IMR-90 (cell line): ENCODE measurements at regions not wholly inside any gene's neighbourhood (a gene's known extent, or its start where the extent isn't known, plus 50 kb on each side); places are given as distances from the start of the nearest gene placed in this dataset.

Experiments used
- ATAC-seq: fragments of 200-7000 bp; cut with Tn5 transposase; 2 replicates; pipeline ENCODE4 v1.9.1; 2020; ENCODE audit warnings: low read depth, mild to moderate bottlenecking, moderate library complexity
- BruUV-seq: library from RNA; stranded (reverse); fragments of 400-500 nt; replicated peaks from 2 replicates; lab custom pipeline; 2021; lab: Mats Ljungman, UMichigan
- CTCF ChIA-PET: fragments of 300-600 bp; formaldehyde crosslinking; extraction: SDS; loops from one replicate; lab custom pipeline; 2021; ENCODE audit warnings: antibody characterized with exemption; lab: Yijun Ruan, JAX
- POLR2A ChIA-PET: fragments of 300-600 bp; sonication (Branson Sonifier 250); formaldehyde crosslinking; loops from one replicate; lab custom pipeline; 2022; ENCODE audit warnings: antibody characterized with exemption; ENCODE audit not compliant: unreplicated experiment; lab: Charles Lee
- DNase-seq: peaks from one replicate; pipeline ENCODE4 v3.0.0; 2013
- H2AFZ ChIP-seq: replicated peaks from 2 replicates; pipeline ENCODE3; 2013; ENCODE audit warnings: low read length, mild to moderate bottlenecking; ENCODE audit not compliant: poor library complexity
- H2AK5ac ChIP-seq: 2 replicates; pipeline ENCODE4 v1.6.1; 2013; ENCODE audit warnings: low read depth, low read length, inconsistent platforms
- H2AK9ac ChIP-seq: replicated peaks from 2 replicates; pipeline ENCODE3; 2013; ENCODE audit warnings: mild to moderate bottlenecking, low read depth, low read length, moderate library complexity; ENCODE audit not compliant: poor library complexity
- H2BK120ac ChIP-seq: 2 replicates; pipeline ENCODE4 v1.6.1; 2013; ENCODE audit warnings: low read depth, low read length, inconsistent platforms
- H2BK15ac ChIP-seq: 3 replicates; pipeline ENCODE4 v1.6.1; 2013; ENCODE audit warnings: low read depth, low read length, inconsistent platforms
- H2BK20ac ChIP-seq: 2 replicates; pipeline ENCODE4 v1.6.1; 2013; ENCODE audit warnings: low read depth, mild to moderate bottlenecking, inconsistent platforms, low read length, moderate library complexity
- H2BK5ac ChIP-seq: 2 replicates; pipeline ENCODE4 v1.6.1; 2013; ENCODE audit warnings: mild to moderate bottlenecking, low read depth, low read length, inconsistent platforms; ENCODE audit not compliant: poor library complexity, severe bottlenecking
- H3K14ac ChIP-seq: replicated peaks from 2 replicates; pipeline ENCODE4 v1.6.1; 2013; ENCODE audit warnings: low read depth, low read length, inconsistent platforms
- H3K18ac ChIP-seq: 2 replicates; pipeline ENCODE4 v1.6.1; 2013; ENCODE audit warnings: low read depth, low read length, control low read depth
- H3K23ac ChIP-seq: 2 replicates; pipeline ENCODE4 v1.6.1; 2013; ENCODE audit warnings: low read depth, low read length, inconsistent platforms
- H3K27ac ChIP-seq: 2 replicates; pipeline ENCODE4 v1.5.1; 2013; ENCODE audit warnings: mild to moderate bottlenecking, control low read depth, low read length; ENCODE audit not compliant: insufficient read depth
- H3K27me3 ChIP-seq: 2 replicates; pipeline ENCODE4 v1.6.1; 2013; ENCODE audit warnings: low read length; ENCODE audit not compliant: control insufficient read depth, insufficient read depth
- H3K36me3 ChIP-seq: 2 replicates; pipeline ENCODE4 v1.6.1; 2013; ENCODE audit warnings: low read length, mixed read lengths; ENCODE audit not compliant: control insufficient read depth, insufficient read depth
- H3K4ac ChIP-seq: 2 replicates; pipeline ENCODE4 v1.6.1; 2013; ENCODE audit warnings: low read depth, low read length, inconsistent platforms
- H3K4me1 ChIP-seq: 2 replicates; pipeline ENCODE4 v1.6.1; 2013; ENCODE audit warnings: low read length, mixed read lengths; ENCODE audit not compliant: control insufficient read depth, insufficient read depth
- H3K4me2 ChIP-seq: 2 replicates; pipeline ENCODE4 v1.6.1; 2013; ENCODE audit warnings: low read depth, mild to moderate bottlenecking, control low read depth, low read length, moderate library complexity
- H3K4me3 ChIP-seq: 2 replicates; pipeline ENCODE4 v1.5.1; 2013; ENCODE audit warnings: low read depth, mild to moderate bottlenecking, control low read depth, low read length, moderate library complexity; ENCODE audit not compliant: insufficient read depth
- H3K56ac ChIP-seq: 2 replicates; pipeline ENCODE4 v1.6.1; 2013; ENCODE audit warnings: low read length, inconsistent platforms; ENCODE audit not compliant: insufficient read depth; ENCODE audit errors: extremely low read depth
- H3K79me1 ChIP-seq, 2 experiments: 2 replicates each; pipeline ENCODE4 v1.6.1; 2013; ENCODE audit warnings: low read length in 2 of 2, inconsistent platforms in 1 of 2, low read depth in 1 of 2
- H3K9ac ChIP-seq: 2 replicates; pipeline ENCODE4 v1.6.1; 2013; ENCODE audit warnings: low read depth, low read length, control low read depth
- H3K9me1 ChIP-seq: 2 replicates; pipeline ENCODE4 v1.6.1; 2013; ENCODE audit warnings: low read length, inconsistent platforms; ENCODE audit not compliant: insufficient read depth
- H3K9me3 ChIP-seq: 2 replicates; pipeline ENCODE4 v1.6.1; 2013; ENCODE audit warnings: low read length; ENCODE audit not compliant: control insufficient read depth, insufficient read depth
- H4K20me1 ChIP-seq: 2 replicates; pipeline ENCODE4 v1.6.1; 2013; ENCODE audit warnings: low read length, inconsistent platforms; ENCODE audit not compliant: insufficient read depth
- H4K5ac ChIP-seq: 2 replicates; pipeline ENCODE4 v1.6.1; 2013; ENCODE audit warnings: mild to moderate bottlenecking, low read depth, low read length, control low read depth
- H4K8ac ChIP-seq, 2 experiments: 2 replicates each; pipeline ENCODE4 v1.6.1; 2013; ENCODE audit warnings: low read depth in 2 of 2, low read length in 2 of 2, control low read depth in 1 of 2, inconsistent platforms in 1 of 2
- H4K91ac ChIP-seq: 2 replicates; pipeline ENCODE4 v1.6.1; 2013; ENCODE audit warnings: low read depth, low read length, inconsistent platforms; ENCODE audit not compliant: insufficient read depth
- BHLHE40 ChIP-seq: fragments of 150-350 bp; IDR thresholded peaks from 2 replicates; pipeline ENCODE4 v1.6.1; 2016; ENCODE audit warnings: mild to moderate bottlenecking, low read depth, low read length
- MXI1 ChIP-seq: IDR thresholded peaks from 2 replicates; pipeline ENCODE4 v1.6.1; 2012; ENCODE audit warnings: low read depth, mild to moderate bottlenecking, low read length, moderate library complexity, borderline replicate concordance
- POLR2A ChIP-seq: IDR thresholded peaks from 2 replicates; pipeline ENCODE4 v1.6.1; 2012; ENCODE audit warnings: mild to moderate bottlenecking, low read depth, low read length
- dilution Hi-C: fragments of 300-500 bp; cut with HindIII; formaldehyde crosslinking; loops from one replicate; pipeline ENCODE4 v1.14.3; 2018; ENCODE audit warnings: low sequenced_read_pairs; ENCODE audit not compliant: unreplicated experiment
- in situ Hi-C: fragments of 300-500 bp; cut with MboI; formaldehyde crosslinking; loops from 3 replicates; pipeline ENCODE4 v1.14.3; 2019; ENCODE audit warnings: low sequenced_read_pairs, inconsistent platforms, mixed read lengths
- intact Hi-C: fragments of 100-400 bp; cut with micrococcal nuclease; formaldehyde crosslinking; loops from 2 replicates; pipeline ENCODE4 v1.10.0; 2022

GRCh38 chr10:64486901-64487300 is 965.7 kb downstream of the REEP3 start:
- CTCF ChIA-PET, result no interaction called here
- Histone ChIP-seq H3K23ac (no peak overlapping the region), H4K8ac (no peak overlapping the region), H3K79me1 (no peaks in the 10 kb centered on the region), H3K18ac (no peak overlapping the region), H4K20me1 (no peaks in the 10 kb centered on the region), H2AFZ (no peak overlapping the region), H3K4ac (no peak overlapping the region), H3K14ac (no peak overlapping the region), H2BK15ac (no peak overlapping the region), H3K9me1 (no peaks in the 10 kb centered on the region), H2AK9ac (no peak overlapping the region), H3K4me1 (no peaks in the 10 kb centered on the region), H4K5ac (no peak overlapping the region), H3K56ac (no peak overlapping the region), H3K4me3 (no peak overlapping the region), H3K9ac (no peak overlapping the region), H3K36me3 (no peaks in the 10 kb centered on the region), H3K9me3 (no peaks in the 10 kb centered on the region), H2AK5ac (no peak overlapping the region), H2BK20ac (no peak overlapping the region), H3K27ac (no peak overlapping the region), H3K27me3 (no peaks in the 10 kb centered on the region), H2BK5ac (no peak overlapping the region), H4K91ac (no peak overlapping the region), H3K4me2 (no peak overlapping the region), H2BK120ac (no peak overlapping the region)
- no TSS peak for BruUV-seq
- no peak for ATAC-seq
- in situ Hi-C loops, result no loop called here
- intact Hi-C loops, result no loop called here
- no peak for DNase-seq
- POLR2A ChIA-PET, result no interaction called here
- TF ChIP-seq POLR2A (no peak), MXI1 (no peak), BHLHE40 (no peak)
- dilution Hi-C loops, result no loop called here
